SW480 (cell line): ENCODE measurements at regions not wholly inside any gene's neighbourhood (a gene's known extent, or its start where the extent isn't known, plus 50 kb on each side); places are given as distances from the start of the nearest gene placed in this dataset.
"Not testable (repeated sequence)": the region's sequence is repeated elsewhere in the genome, so short reads cannot be mapped to it uniquely, and the experiment has no call there.

ENCODE experiments used
- DNase-seq: peaks from one replicate; pipeline ENCODE4 v3.0.0-alpha.2; 2016; ENCODE audit warnings: low spot score

DNA sequence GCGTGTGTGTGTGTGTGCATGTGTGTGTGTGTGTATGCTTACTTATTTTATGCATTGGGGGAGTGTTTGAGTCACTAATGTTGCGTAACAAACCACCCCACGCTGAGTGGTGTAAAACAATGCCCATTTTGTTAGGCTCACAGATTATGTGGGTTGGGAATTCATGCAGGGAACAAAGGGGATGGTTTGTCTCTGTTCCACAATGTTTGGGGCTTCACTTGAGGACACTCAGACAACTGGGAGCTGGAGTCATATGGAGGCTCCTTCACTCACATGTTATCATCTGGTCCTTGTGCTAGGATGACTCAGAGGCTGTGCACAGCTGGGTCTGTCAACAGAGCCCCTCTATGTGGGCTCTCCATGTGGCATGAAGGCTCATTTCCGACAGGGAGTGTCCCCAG is 51.3 kb upstream of the LARGE1 start:
- peak; percentile 90 for DNase-seq

DNA sequence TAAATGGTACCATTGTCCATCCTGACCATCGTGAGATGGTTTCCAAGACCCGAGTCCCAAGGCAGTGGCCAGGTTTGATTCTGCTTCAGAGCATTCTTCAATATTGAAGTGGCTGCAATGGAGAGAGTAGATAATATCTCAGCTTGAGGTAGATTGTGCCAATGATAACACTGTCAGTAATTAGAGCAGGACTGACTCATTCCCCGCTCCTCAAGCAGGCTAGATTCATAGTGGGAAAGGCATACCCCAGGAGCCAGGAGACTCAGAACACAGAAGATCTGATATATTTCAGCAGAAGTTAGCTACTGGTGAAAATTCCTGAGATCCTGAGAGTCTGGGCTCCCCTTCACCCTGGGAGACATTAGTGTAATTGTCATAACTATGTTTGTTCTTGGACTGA is 55.6 kb upstream of the LARGE1 start:
- no peak for DNase-seq

DNA sequence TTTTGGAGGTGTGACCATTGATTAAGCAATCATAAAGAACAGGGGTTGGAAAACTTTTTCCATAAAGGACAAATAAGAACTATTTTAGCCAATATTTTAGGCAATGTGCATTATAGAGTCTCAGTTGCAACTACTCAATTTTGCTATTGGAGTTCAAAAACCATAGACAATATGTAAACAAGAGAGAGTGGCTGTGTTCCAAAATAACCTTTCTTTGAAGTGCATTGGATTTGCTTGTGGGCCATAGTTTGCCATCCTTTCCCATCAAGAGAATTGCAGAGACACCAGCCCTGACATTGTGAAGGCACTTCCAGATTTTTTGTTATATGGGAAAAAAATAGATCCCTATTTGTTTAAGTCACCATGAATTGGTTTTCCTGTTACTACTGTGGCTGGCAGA is 63.3 kb upstream of the LARGE1 start:
- no peak for DNase-seq

DNA sequence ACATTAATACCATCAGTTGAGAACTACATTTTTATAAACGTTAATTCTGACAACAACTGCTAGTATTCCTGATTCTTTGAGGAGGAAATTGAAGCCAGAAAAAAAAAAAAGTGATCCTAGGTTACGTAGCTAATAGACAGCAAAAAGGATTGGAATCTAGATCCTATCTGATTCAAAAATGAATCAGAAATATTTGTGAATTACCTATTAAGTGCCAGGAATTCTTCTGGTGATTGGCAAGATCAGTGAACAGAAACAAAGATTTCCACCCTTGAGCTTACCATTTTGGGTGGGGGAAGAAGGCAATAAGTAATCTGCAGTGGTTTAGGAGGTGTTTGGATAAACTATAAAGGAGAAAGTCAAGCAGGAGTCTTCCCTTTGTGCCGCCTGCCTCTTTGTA is 63.9 kb upstream of the LARGE1 start:
- no peak for DNase-seq

DNA sequence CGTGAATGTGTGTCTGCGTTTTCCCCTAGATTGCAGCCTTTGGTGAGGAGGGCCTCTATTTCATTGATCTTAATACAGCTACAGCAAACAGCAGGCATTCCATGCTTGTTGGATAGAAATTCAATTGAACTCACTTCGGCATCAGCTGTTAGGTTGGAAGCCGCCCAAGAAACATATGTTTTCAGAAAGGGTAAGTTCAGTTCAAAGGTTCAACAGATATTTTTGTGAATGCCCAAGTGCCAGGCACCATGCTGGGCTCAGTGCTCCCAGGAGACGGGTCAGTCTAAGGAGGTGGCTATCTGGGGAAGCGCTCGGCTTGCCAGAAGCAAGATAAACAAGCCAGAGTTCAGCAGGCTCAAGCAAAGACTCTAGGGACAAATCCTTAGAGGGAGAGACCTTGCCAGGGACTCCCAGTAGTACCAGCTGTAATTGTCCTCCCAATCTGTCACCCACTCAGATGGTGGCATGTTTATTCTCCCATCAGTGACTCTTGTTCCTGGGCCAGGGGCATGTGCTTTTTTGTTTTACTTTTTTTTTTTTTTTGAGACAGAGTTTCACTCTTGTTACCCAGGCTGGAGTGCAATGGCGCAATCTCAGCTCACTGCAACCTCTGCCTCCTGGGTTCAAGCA is 64.5 kb upstream of the LARGE1 start:
- no peak for DNase-seq

DNA sequence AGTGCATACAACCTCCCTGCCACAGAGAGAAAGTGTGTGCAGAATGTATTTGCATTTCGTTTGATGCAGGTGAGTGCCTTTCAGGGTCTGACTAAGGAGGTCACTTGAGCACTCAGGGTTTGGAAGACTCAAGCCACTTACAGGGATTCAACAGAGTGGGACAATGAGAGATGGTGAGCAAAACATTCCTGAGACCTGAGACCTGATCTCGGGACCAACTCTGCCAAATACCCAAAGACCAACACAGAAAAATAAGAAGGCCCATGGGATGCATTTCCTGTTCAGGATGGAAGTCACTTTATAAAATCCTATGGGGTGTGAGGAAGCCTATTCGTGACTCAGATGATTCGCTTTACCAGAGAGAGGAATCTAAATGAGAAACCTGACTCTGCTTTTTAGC is 65.2 kb upstream of the LARGE1 start:
- DNase-seq: no peak

DNA sequence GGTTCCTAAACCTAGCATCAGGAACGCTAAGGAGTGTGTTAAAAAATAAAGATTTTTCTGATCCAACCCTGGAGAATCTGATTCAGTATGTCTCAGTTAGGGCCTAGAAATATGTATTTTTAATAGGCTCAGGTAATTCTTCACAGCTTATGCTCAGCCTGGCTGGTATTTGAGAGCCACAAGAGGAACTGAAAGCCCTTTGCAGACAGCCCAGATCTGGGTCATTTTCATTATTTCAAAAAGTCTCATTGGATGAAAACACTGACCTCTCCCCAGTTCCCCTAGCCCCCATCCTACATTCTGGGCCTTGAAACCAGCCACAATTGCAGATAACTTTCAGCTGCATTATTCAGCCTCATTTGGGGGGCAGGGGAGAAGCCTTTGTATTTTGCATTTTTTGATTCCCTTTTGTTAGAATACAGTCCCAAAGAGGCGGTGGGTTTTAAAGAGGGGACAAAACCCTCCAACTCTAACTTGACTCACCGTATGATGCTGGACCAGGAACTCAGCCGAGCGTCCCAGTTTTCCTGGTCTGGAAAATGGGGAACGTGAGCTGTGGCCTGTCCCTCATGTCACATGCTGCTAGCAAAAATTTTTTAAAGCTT is 66.0 kb upstream of the LARGE1 start:
- DNase-seq: no peak

DNA sequence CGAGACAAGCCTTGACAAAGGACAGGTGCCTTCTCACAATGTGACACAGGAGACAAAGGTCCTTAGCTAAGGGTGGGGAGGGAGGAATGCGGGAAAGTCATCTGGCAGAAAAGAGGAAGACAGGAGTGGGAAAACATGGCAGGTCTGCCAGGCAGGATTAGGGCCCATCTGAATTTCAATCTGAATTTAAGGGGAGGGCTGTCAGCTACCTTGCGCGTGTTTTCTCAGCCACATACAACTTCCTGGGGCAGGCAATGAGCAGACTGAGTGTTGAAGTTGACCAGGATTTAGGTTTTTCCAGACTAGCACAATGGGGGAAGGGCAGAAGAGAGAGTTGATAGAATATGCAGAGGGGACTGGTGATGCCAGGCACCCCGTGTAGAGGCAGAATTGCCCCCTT is 66.7 kb upstream of the LARGE1 start:
- DNase-seq: no peak

DNA sequence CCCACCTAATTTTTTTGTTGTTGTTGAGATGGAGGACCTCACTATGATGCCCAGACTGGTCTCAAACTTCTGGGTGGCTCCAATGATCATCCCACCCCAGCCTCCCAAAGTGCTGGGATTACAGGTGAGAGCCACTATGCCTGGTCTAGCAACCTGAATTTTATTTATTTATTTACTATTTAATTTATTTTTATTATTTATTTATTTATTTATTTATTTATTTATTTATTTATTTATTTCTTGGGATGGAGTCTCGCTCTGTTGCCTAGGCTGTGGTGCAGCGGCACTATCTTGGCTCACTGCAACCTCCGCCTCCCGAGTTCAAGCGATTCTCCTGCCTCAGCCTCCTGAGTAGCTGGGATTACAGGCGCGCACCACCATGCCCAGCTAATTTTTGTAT is 69.0 kb upstream of the LARGE1 start:
- not testable (repeated sequence) for DNase-seq

DNA sequence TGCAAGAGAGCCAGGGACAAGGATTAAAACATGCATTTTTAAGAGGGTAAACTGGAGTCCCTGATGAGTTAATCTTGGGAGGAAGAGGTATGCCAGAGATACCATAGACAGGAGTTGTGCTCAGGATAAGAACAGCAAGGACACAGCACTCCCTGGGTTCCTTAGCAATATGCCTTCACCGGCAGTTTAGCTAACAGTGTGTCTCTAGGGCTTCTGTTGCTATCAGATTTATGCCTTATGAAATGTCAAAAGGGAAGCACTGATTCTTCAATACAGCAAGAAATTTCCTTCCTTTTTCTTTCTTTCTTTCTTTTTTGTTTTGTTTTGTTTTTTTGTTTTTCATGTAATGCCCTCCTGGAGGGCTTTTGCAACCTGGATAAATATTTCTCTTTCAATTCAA is 71.3 kb upstream of the LARGE1 start:
- no peak for DNase-seq

DNA sequence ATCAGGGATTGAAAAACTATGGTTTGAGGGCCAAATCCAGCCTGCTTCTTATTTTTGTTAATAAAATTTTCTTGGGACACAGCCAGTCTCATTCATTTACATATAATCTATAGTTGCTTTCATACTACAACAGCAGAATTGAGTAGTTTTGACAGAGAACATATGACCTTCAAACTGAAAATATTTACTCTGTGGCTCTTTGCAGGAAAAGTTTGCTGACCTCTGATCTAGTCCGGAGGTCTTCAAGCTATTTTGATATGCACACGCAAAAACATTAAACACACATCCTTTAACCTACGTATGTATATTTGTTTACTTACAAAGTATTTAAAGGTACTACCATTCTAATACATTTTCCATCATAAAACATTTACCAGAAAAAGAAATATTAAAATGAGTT is 76.5 kb upstream of the LARGE1 start:
- no peak for DNase-seq

DNA sequence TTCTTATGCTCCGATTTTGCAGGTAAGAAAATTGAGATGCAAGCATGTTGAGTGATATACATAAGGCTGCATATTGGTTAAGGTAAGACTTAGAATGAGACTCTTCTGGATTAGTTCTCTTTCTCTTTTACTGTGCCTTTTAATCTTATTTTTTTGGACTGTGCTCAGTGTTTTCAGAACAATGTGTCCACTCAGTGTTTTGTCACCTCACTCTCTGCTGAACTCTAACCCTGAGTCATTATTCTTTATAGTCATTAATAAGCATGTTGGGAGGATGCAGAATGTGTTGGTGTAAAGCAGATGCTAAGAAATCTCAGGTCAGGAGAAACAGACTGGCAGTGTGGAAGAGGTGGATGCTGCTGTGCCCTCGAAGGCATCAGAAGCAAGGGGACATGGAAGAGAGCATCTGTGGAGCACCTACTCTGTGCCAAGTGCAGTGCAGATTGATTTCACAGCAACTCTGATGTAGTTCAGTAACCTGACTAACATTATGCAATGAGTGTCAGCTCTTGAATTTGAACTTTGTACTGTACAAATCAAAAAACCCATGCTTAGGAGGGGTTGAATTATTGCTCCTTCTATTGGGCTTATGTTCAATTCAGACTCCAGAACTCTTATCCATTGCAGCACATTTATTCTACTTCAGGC is 80.7 kb upstream of the LARGE1 start:
- no peak for DNase-seq

DNA sequence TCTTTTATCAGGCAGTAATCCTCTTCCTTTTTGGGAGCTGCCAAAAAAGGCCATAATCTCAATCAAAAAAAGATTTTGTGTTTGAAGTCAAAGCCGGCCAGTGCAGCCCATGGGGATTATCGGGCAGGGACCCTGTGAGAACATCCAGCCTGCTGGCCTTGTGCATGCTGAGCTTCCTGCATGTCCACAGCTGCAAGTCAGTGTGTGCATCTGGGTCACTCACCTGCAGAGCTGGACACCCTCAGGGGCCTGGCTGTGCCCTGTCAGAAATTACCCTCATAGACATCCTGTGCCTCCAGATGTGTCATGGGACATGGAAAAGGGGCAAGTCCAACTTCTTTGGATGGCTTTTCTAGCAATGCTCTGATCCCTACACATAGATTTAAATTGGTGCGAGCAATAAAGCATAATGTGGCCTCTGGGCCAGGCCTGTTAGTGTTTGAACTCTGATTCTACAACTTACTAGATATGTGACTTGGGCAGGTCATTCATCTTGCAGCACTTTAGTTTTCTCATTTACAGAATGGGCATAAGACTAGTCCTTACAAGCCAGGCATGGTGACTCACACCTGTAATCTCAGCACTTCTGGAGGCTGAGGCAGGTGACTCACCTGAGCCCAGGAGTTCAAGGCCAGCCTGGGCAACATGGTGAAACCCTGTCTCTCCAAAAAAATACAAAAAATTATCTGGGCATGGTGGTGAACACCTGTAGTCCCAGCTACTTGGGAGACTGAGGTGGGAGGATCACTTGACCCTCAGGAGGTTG is 81.6 kb upstream of the LARGE1 start:
- DNase-seq: no peak

DNA sequence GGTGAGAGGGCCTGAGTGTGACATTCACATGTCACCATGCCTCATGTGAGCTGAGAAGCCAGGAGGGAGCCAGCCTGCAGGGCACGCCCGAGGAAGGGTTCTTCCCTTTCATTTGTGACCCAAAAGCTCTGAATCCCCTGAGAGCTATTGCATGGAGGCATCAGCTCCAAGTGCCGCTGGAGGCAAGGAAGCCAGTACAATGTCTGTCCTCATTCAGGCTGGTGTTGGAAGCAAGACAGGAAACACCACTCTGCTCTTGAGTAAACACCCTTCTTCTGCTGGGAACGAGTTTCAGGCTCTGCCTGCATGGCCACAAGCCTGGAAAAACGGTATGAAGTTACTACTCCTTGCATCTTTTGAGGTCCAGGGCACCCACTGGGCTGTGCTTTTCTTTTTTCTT is 83.8 kb upstream of the LARGE1 start:
- no peak for DNase-seq

DNA sequence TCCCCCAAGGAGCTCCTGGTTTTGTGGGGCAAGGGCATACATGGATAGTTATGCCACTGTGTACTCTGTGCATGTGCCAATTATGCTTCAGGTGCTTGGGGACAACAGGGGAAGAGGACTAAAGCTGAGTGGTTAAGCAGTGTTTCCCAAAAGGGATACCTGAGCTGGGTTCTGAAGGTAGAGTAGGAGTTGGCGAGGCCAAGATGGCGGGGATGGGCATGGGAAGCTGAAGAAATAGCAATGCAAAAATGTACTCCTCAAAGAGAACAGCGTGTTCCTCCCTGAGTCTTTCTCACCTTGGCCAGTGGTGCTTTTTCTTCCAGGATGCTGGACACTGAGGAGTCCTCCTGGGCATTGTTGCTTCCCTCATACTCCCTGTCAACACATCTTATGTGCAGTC is 90.0 kb upstream of the LARGE1 start:
- DNase-seq: no peak

DNA sequence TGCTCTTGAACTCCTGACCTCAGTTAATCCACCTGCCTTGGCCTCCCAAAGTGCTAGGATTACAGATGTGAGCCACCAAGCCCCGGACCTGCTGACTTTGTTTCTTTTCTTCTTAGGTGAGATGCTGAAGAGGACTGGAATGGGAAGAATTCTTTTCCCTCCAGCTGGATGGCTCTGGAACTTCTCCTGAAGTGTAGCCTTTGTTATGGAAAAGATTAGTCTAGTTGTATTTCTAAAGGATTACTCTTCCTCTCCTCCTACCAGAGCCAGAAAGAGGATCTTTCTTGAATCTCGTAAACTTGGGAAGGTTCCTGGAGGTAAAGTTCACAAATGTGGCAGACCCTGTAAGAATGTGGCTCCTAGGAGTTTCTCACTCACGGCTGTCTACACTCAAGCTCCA is 95.4 kb upstream of the LARGE1 start:
- no peak for DNase-seq

DNA sequence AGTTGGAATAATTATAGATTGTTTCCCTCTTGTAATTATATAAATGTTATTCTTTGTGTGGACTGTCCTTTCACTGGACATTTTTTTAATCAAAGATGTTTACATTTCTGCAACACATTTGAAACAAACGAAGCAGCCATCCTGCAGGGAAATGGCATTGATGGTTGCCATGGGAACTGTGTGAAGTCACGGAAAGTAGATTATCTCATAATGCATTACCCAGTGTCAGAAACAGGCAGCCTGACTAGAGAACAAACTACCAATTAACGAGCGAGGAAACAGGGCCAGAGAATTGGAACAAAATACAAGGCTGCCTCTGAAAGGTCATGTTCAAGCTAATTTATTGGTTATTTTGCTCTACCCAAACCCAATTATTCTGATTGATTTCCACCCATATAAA is 96.9 kb upstream of the LARGE1 start:
- DNase-seq: no peak

DNA sequence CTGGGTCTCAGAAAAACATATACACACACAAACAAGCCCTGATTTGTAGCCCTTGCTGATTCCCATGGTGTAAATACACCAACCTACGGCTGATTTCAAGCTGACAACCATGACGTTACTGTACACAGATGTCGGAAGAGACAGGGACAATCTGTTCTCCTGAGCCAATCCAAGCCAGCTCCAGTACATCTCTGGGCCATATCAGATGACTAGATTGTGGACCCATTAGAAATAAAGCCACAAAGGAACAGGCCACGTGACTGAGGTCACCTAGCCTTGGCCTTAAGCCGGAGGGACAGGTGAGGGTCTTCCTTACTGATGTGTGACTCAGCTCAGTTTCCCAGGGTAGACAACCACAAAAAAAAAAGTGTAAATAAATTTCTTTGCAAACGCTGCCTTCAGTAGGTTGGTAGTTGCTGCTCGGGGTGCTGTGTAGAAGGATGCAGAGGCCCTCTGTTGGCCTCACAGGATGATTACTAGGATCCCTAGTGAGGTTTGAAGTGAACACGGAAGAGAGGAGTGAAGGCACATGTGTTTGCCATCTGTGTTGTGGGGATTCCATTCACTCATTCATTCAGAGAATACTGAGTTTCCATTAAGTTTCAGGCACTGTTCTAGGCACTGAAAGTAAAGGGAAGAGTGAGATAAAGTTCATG is 99.0 kb upstream of the LARGE1 start:
- DNase-seq: no peak

DNA sequence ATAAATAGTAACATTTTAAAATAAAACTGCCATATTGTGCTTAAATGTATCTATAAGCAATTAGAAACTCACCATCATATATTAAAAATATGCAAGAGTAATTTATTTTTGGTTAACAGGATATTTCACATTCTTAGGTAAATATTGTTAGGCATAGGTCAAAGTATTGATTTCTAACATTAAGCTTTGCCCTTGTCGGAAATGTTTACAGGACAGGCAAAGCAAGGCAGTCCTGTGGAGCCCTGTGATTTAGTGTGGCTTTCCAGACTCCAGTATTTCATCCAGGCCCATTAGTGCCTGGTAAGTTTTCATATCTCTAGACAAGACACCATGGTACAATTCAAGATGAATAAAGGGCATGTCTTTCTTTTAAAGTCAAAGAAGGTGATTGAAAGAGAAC is 114.9 kb upstream of the LARGE1 start:
- DNase-seq: no peak

DNA sequence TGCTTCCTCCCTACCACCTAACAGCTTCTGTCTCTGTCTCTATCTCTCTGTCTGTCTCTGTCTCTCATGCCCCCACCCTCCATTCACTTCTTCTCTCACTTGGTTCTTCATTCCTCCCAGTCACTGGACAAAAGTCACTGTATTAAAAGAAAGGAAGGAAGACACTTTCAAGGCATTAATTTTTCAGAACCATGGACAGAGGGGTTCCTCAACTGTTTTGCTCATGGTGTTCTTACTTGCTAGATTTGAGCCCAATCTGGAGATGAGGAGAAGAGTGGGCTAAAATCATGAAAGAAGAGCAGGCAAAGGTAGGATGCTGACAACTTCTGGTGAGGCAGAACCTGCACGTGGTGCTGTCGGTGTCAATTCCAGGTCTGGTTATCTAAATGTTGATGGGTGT is 116.7 kb upstream of the LARGE1 start:
- no peak for DNase-seq

DNA sequence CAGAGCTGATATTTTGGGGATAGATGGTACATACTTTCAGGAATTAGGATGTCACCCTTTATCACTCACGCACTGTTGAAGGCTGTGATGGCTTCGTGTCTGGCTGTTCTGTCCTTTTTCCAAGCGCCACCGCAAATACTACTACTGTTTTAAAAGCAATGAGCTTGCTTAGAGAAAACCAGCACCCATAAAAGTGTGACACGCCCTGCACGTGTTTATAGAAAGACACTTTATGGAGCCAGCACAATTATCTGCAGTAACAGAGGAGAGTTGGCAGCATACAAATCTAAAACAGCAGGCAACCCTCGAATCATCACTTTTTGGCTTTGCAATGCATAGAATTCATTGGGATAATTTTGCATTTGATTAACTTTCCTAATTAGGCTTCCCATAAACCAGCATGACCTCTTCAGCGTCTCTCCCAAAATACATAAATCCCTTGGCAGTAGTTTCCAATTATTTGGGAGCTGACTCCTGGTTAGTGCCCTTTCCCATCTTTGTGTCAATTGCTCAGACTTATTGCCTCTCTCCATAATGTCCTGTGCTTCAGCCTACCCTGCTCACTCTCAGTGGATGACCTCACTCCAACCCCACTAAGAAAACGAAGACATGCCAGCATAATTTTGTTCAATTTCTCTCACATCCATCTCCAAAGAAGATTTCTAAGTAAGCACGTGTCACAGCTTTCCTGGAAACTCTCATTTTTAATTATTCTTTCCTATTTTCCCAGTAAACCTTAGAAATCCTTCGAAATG is 118.7 kb upstream of the LARGE1 start:
- no peak for DNase-seq

DNA sequence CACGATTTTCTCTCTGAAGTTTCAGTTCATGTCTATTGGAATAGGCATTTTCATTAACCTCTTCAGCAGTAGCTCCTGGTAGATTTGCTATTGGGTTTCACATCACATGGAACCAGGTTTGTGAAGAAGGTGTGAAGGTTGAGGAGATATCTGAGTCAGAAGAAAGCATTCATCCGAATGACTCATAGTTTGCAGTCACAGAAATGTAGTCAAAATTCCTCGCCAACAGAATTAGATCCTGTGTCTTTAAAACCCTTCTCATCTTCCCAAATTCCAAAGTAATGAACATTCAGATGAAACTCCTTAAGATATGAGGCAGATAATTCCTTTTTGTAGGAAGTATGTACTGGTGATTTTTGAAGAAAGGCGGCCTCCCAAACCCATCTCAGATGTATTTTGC is 125.0 kb upstream of the LARGE1 start:
- no peak for DNase-seq
